SK-N-SH (cell line): ENCODE measurements at regions not wholly inside any gene's neighbourhood (a gene's known extent, or its start where the extent isn't known, plus 50 kb on each side); places are given as distances from the start of the nearest gene placed in this dataset.
"Not testable (repeated sequence)": the region's sequence is repeated elsewhere in the genome, so short reads cannot be mapped to it uniquely, and the experiment has no call there.

ENCODE experiments used
- CTCF ChIA-PET: fragments of 300-600, 350-600 bp; formaldehyde crosslinking; extraction: SDS; loops from one replicate; lab custom pipeline; 2021; lab: Yijun Ruan, JAX
- POLR2A ChIA-PET: fragments of 350-600 bp; sonication (Branson Sonifier 250); formaldehyde crosslinking; extraction: SDS; loops from one replicate; lab custom pipeline; 2020; ENCODE audit warnings: antibody characterized with exemption, inconsistent platforms; lab: Yijun Ruan, JAX
- DNase-seq: peaks from one replicate; pipeline ENCODE4 v3.0.0; 2012
- H2AFZ ChIP-seq: fragments of 200-600 bp; sonication (generic); 2 replicates; pipeline ENCODE4 v1.8.1; 2016; ENCODE audit warnings: antibody characterized with exemption, mild to moderate bottlenecking, low read depth
- H3F3A ChIP-seq: fragments of 200-600 bp; sonication (generic); replicated peaks from 2 replicates; pipeline ENCODE3; 2016; ENCODE audit warnings: antibody characterized with exemption, mild to moderate bottlenecking; ENCODE audit not compliant: insufficient read depth
- H3K27ac ChIP-seq, 2 experiments: fragments of 200-500 bp in 1 of 2; fragments of 200-600 bp in 1 of 2; sonication (Bioruptor generic) in 1 of 2; sonication (generic), shearing (Covaris generic) in 1 of 2; 2 replicates each; pipeline versions ENCODE4 v1.5.1 to v1.6.1; 2014 to 2016; ENCODE audit warnings: low read depth in 2 of 2, inconsistent platforms in 1 of 2, low read length in 1 of 2, mild to moderate bottlenecking in 1 of 2, mixed read lengths in 1 of 2
- H3K27me3 ChIP-seq: fragments of 200-600 bp; sonication (generic), shearing (Covaris generic); 2 replicates; pipeline ENCODE4 v1.6.1; 2016; ENCODE audit warnings: mixed run types; ENCODE audit not compliant: insufficient read depth
- H3K36me3 ChIP-seq, 2 experiments: fragments of 200-500 bp in 1 of 2; fragments of 200-600 bp in 1 of 2; sonication (Bioruptor generic) in 1 of 2; sonication (generic) in 1 of 2; replicated peaks in 1 of 2; 2 replicates each; pipeline versions ENCODE3 to v1.5.1; 2014 to 2016; ENCODE audit warnings: low read length in 1 of 2, mild to moderate bottlenecking in 1 of 2; ENCODE audit not compliant: insufficient read depth in 2 of 2, control insufficient read depth in 1 of 2
- H3K4me1 ChIP-seq, 2 experiments: fragments of 200-500 bp in 1 of 2; fragments of 200-600 bp in 1 of 2; sonication (Bioruptor generic) in 1 of 2; sonication (generic), shearing (Covaris generic) in 1 of 2; 2 replicates each; pipeline versions ENCODE4 v1.5.1 to v1.6.1; 2014 to 2016; ENCODE audit warnings: low read depth in 1 of 2, low read length in 1 of 2, mixed run types in 1 of 2; ENCODE audit not compliant: insufficient read depth in 2 of 2, control insufficient read depth in 1 of 2
- H3K4me2 ChIP-seq: fragments of 200-600 bp; sonication (generic), shearing (Covaris generic); 2 replicates; pipeline ENCODE4 v1.6.1; 2017; ENCODE audit warnings: mixed run types
- H3K4me3 ChIP-seq, 2 experiments: fragments of 200-500 bp in 1 of 2; fragments of 200-600 bp in 1 of 2; sonication (Bioruptor generic) in 1 of 2; sonication (generic), shearing (Covaris generic) in 1 of 2; 2 replicates each; pipeline versions ENCODE4 v1.5.1 to v1.8.1; 2014 to 2016; ENCODE audit warnings: low read depth in 2 of 2, inconsistent platforms in 1 of 2, low read length in 1 of 2, mild to moderate bottlenecking in 1 of 2, mixed read lengths in 1 of 2, moderate library complexity in 1 of 2
- H3K79me2 ChIP-seq: fragments of 200-600 bp; sonication (generic); 2 replicates; pipeline ENCODE4 v1.8.1; 2017; ENCODE audit warnings: mild to moderate bottlenecking; ENCODE audit not compliant: insufficient read depth
- H3K9ac ChIP-seq: fragments of 200-600 bp; sonication (generic); 2 replicates; pipeline ENCODE4 v1.6.1; 2017; ENCODE audit warnings: mixed run types
- H3K9me2 ChIP-seq: fragments of 200-600 bp; sonication (generic); 2 replicates; pipeline ENCODE4 v1.6.1; 2017; ENCODE audit warnings: mixed run types
- H3K9me3 ChIP-seq: fragments of 200-600 bp; sonication (generic); 2 replicates; pipeline ENCODE4 v1.6.1; 2017; ENCODE audit warnings: mixed run types, mild to moderate bottlenecking, moderate library complexity
- H4K20me1 ChIP-seq: fragments of 200-600 bp; sonication (generic); 2 replicates; pipeline ENCODE4 v1.6.1; 2017; ENCODE audit warnings: mild to moderate bottlenecking, mixed run types; ENCODE audit not compliant: insufficient read depth
- ELF1 ChIP-seq: IDR thresholded peaks from 2 replicates; pipeline ENCODE4 v1.4.0; 2012
- EP300 ChIP-seq, 2 experiments: IDR thresholded peaks; 2 replicates each; pipeline versions ENCODE4 v1.4.0 to v1.6.1; 2012; ENCODE audit warnings: borderline replicate concordance in 1 of 2, low read depth in 1 of 2, low read length in 1 of 2
- FOSL2 ChIP-seq: IDR thresholded peaks from 2 replicates; pipeline ENCODE4 v1.4.0; 2012; ENCODE audit warnings: low read depth, mild to moderate bottlenecking, moderate library complexity, borderline replicate concordance
- GATA2 ChIP-seq: sonication (generic); formaldehyde crosslinking; IDR thresholded peaks from 2 replicates; pipeline ENCODE4 v1.5.0; 2020; ENCODE audit warnings: mild to moderate bottlenecking, missing genetic modification reagents
- JUND ChIP-seq: IDR thresholded peaks from 2 replicates; pipeline ENCODE4 v1.4.0; 2012
- MEF2A ChIP-seq: IDR thresholded peaks from 2 replicates; pipeline ENCODE4 v1.4.0; 2012; ENCODE audit warnings: low read depth, borderline replicate concordance
- MXI1 ChIP-seq: IDR thresholded peaks from 2 replicates; pipeline ENCODE4 v1.6.1; 2012; ENCODE audit warnings: mild to moderate bottlenecking, low read depth, low read length, improper control_type of control experiment
- PBX3 ChIP-seq: IDR thresholded peaks from 2 replicates; pipeline ENCODE4; 2012
- RCOR1 ChIP-seq: fragments of 150-350 bp; IDR thresholded peaks from 2 replicates; pipeline ENCODE4 v1.6.1; 2017; ENCODE audit warnings: antibody characterized with exemption, low read length
- REST ChIP-seq: IDR thresholded peaks from 2 replicates; pipeline ENCODE4 v1.6.1; 2012; ENCODE audit warnings: mild to moderate bottlenecking, low read depth, low read length, moderate library complexity
- RXRA ChIP-seq: IDR thresholded peaks from 2 replicates; pipeline ENCODE4 v1.4.0; 2012; ENCODE audit warnings: low read depth, mild to moderate bottlenecking, borderline replicate concordance
- SMC3 ChIP-seq: IDR thresholded peaks from 2 replicates; pipeline ENCODE4 v1.6.1; 2012; ENCODE audit warnings: low read depth, low read length, improper control_type of control experiment
- TAF1 ChIP-seq: IDR thresholded peaks from 2 replicates; pipeline ENCODE4 v1.6.1; 2012; ENCODE audit warnings: low read depth, mild to moderate bottlenecking, low read length, moderate library complexity, borderline replicate concordance
- TCF12 ChIP-seq: IDR thresholded peaks from 2 replicates; pipeline ENCODE4 v1.4.0; 2012
- USF1 ChIP-seq: IDR thresholded peaks from 2 replicates; pipeline ENCODE4 v1.4.0; 2012; ENCODE audit warnings: low read depth, borderline replicate concordance
- USF2 ChIP-seq: fragments of 150-350 bp; IDR thresholded peaks from 2 replicates; pipeline ENCODE4 v1.6.1; 2017; ENCODE audit warnings: antibody characterized with exemption, low read length, low read depth, borderline replicate concordance
- YY1 ChIP-seq: IDR thresholded peaks from 2 replicates; pipeline ENCODE4 v1.4.0; 2012; ENCODE audit warnings: low read depth, mild to moderate bottlenecking
- WGBS: methylation state at CpG from one replicate; pipeline ENCODE4 v1.1.6; 2017; ENCODE audit warnings: low lambda C conversion rate; 5-methylcytosine and 5-hydroxymethylcytosine counted together
- TF ChIP-seq, protein P1 (sequence below): IDR thresholded peaks from 2 replicates; pipeline ENCODE4 v1.4.0; 2012; ENCODE audit warnings: low read depth
- TF ChIP-seq, protein P2 (sequence below): IDR thresholded peaks from 2 replicates; pipeline ENCODE4 v1.4.0; 2012; ENCODE audit warnings: low read depth, borderline replicate concordance
- TF ChIP-seq, protein P3 (sequence below): fragments of 200-600 bp; sonication (generic); IDR thresholded peaks from 2 replicates; pipeline ENCODE4 v1.6.1; 2017; ENCODE audit warnings: antibody characterized with exemption, mild to moderate bottlenecking, moderate library complexity

DNA sequence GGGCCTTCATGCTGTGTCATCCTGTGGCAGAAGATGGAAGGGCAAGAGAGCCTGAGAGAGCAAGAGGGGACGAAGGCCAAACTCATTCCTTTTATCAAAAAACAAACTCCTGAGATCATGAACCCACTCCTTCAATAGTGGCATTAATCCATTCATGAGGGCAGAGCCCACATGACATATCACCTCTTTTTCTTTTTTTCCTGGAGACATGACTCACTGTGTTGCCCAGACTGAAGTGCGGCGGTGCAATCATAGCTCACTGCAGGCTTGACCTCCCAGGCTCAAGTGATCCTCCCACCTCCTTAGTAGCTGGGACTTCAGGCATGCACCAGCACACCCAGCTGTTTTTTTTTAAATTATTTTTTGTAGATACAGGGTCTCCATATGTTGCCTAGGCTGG, 92.0 kb upstream of the RNU6-1 start:
- Histone ChIP-seq H3F3A (peaks cover 3% of the 10 kb centered on the region), H3K27me3 (no peaks in the 10 kb centered on the region), H2AFZ (no peak overlapping the region), H3K9me3 (no peaks in the 10 kb centered on the region), H3K9ac (no peak overlapping the region), H3K4me2 (no peak overlapping the region), H4K20me1 (no peaks in the 10 kb centered on the region), H3K4me3 (no peak overlapping the region), H3K36me3 (no peaks in the 10 kb centered on the region), H3K27ac (no peak overlapping the region), H3K79me2 (no peaks in the 10 kb centered on the region), H3K4me1 (peaks cover 0 to 6% of the 10 kb centered on the region in 2 experiments; a peak in 1 of 4 replicates), H3K9me2 (no peaks in the 10 kb centered on the region)
- TF ChIP-seq TAF1 (no peak), PBX3 (no peak), GATA2 (CRISPR knock-in tag) (no peak), EP300 (IDR thresholded peaks at IDR 0.05; ENCODE audit: borderline replicate concordance in 1 of 2, low read depth in 1 of 2, low read length in 1 of 2) (no peak), FOSL2 (no peak), USF2 (no peak), JUND (no peak), YY1 (no peak), MXI1 (no peak), RCOR1 (no peak), TCF12 (no peak), SMC3 (no peak), USF1 (no peak), MEF2A (no peak), ELF1 (no peak), RXRA (no peak), REST (no peak)
- TF ChIP-seq, protein P1, sequence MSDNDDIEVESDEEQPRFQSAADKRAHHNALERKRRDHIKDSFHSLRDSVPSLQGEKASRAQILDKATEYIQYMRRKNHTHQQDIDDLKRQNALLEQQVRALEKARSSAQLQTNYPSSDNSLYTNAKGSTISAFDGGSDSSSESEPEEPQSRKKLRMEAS: no peak
- TF ChIP-seq, protein P2, sequence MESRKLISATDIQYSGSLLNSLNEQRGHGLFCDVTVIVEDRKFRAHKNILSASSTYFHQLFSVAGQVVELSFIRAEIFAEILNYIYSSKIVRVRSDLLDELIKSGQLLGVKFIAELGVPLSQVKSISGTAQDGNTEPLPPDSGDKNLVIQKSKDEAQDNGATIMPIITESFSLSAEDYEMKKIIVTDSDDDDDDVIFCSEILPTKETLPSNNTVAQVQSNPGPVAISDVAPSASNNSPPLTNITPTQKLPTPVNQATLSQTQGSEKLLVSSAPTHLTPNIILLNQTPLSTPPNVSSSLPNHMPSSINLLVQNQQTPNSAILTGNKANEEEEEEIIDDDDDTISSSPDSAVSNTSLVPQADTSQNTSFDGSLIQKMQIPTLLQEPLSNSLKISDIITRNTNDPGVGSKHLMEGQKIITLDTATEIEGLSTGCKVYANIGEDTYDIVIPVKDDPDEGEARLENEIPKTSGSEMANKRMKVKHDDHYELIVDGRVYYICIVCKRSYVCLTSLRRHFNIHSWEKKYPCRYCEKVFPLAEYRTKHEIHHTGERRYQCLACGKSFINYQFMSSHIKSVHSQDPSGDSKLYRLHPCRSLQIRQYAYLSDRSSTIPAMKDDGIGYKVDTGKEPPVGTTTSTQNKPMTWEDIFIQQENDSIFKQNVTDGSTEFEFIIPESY: no peak
- TF ChIP-seq, protein P3, sequence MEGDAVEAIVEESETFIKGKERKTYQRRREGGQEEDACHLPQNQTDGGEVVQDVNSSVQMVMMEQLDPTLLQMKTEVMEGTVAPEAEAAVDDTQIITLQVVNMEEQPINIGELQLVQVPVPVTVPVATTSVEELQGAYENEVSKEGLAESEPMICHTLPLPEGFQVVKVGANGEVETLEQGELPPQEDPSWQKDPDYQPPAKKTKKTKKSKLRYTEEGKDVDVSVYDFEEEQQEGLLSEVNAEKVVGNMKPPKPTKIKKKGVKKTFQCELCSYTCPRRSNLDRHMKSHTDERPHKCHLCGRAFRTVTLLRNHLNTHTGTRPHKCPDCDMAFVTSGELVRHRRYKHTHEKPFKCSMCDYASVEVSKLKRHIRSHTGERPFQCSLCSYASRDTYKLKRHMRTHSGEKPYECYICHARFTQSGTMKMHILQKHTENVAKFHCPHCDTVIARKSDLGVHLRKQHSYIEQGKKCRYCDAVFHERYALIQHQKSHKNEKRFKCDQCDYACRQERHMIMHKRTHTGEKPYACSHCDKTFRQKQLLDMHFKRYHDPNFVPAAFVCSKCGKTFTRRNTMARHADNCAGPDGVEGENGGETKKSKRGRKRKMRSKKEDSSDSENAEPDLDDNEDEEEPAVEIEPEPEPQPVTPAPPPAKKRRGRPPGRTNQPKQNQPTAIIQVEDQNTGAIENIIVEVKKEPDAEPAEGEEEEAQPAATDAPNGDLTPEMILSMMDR: no peak
- no peak for DNase-seq
- 83% methylated on average over 3 of the region's 3 CpGs for WGBS
- POLR2A ChIA-PET: no interaction called here
- CTCF ChIA-PET: no interaction called here

- H3K9ac ChIP-seq, H3K4me3 ChIP-seq, H3K4me1 ChIP-seq, H2AFZ ChIP-seq, CTCF ChIA-PET, H3K27ac ChIP-seq, H3K27me3 ChIP-seq, H3F3A ChIP-seq, DNase-seq, POLR2A ChIA-PET, H3K36me3 ChIP-seq, H3K79me2 ChIP-seq, H3K4me2 ChIP-seq, H3K9me2 ChIP-seq, H4K20me1 ChIP-seq, H3K9me3 ChIP-seq: not testable (repeated sequence)
- WGBS: 33% methylated on average over 3 of the region's 3 CpGs
These were observed 94.3 kb upstream of the RNU6-1 start for GRCh38 chr15:67934126-67934525.
